HG02798 (cell line): ENCODE measurements at regions not wholly inside any gene's neighbourhood (a gene's known extent, or its start where the extent isn't known, plus 50 kb on each side); places are given as distances from the start of the nearest gene placed in this dataset.

ENCODE experiments used
- ATAC-seq: cut with Tn5 transposase; IDR thresholded peaks from one replicate; pipeline ENCODE4 v1.9.1; 2021; ENCODE audit warnings: mild to moderate bottlenecking; ENCODE audit not compliant: unreplicated experiment, poor library complexity

GRCh38 chr1:221066351-221067001 lies 187.2 kb downstream of the HLX start:
- no peak for ATAC-seq

DNA sequence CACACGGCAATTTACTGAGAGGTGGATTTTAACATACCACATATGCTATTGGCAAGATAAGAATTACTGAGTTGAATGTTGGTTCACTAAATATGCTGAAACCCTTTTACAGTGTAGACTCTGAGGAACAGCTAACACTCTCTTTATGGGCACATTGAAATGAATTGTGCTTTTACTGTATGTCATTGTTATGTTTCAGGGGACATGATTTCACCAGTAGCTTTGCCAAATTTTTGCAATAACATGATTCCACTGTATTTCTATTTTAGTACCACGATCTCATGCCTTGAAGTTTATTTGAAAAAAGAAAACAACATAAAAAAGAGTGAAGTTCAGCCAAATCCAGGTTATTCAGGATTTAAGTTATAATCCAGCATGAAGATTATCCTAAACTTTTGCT lies 188.5 kb downstream of the HLX start:
- no peak for ATAC-seq

GRCh38 chr1:221069178-221069903 lies 190.1 kb downstream of the HLX start:
- peak; percentile 82 for ATAC-seq

- no peak for ATAC-seq
Observed at GRCh38 chr1:221069986-221070385, 190.7 kb downstream of the HLX start.

GRCh38 chr1:221071777-221072176 lies 192.5 kb downstream of the HLX start:
- ATAC-seq = no peak

DNA sequence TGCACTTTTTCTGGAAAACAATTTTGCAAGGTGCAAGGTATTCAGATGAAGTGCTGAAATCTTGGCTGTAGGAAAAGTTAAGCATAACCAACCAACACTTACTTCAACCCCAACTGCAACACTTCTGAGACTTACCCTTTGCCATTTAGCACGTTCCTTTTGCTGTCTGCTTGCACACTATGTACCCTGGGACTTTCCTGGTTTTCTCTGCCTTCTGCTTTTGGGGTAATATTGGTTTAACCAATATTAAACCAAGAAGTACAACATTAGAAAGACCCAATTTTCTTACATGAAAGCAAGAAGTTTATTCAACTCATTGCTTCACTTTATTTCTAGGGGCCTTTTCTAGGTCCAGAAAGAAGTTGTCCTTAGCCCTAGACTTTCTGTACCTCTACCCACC lies 193.0 kb downstream of the HLX start:
- no peak for ATAC-seq

GRCh38 chr1:221074332-221074731 lies 195.1 kb downstream of the HLX start:
- no peak for ATAC-seq

DNA sequence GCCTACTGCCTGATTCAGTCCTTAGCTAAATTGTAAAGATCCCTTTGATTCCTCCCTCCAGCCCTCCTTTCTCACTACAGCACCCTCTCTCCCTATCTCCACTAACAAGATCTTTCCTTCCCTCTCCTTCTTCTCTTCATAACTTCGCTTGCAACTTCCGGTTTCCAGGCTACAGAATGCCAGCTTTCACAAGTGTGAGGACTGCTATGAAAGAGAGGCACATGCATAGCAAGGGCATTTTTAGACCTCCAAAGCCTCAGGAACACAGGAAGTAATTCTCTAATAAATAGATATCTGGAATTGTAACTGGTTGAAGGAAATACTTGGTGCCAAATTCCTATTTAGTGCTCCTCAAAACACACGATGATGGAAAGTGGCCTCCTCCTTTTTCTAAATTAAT lies 196.7 kb downstream of the HLX start:
- ATAC-seq = no peak

- ATAC-seq = no peak
Observed at GRCh38 chr1:221076391-221076811, 197.2 kb downstream of the HLX start.

- no peak for ATAC-seq
Observed at GRCh38 chr1:221078260-221078965, 199.2 kb downstream of the HLX start.

DNA sequence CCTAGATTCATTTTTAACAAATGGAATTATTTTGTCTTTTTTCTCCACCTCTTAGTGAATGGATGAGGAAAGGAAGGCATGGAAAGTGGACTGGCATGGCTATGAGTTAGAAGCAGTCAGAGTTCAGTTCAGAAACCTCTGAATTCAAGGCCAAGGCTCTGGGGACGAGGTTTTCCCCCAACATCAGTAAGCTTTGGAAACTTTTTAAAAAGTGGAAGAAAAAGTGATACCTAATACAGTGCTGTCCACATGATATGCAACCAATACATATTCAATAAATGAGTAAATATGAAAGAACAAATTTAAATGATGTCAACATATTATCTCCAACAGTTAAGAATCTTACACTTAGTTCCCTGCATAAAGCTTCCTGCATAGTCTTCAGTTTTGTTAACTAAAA lies 204.7 kb downstream of the HLX start:
- no peak for ATAC-seq

DNA sequence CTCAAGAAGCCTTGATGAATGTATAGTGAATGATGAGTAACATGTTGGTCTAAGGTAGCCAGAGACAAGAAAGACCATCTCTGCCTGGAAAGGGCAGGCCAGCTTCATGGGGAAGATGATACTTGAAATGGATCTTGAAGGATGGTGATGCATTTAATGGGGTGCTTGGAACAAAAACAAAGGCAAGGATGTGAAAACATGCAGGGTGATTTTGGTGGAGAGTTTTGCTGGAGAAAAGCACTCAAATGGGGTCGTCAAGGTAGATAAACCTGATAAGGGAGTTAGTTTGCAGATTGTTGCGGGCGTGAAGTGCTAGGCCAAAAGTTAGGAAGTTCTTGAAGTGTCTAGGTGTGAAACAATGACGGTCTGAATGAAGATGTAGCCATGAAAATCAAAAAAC lies 205.4 kb downstream of the HLX start:
- ATAC-seq = no peak

- no peak for ATAC-seq
Observed at GRCh38 chr1:221085701-221086375, 206.6 kb downstream of the HLX start.

GRCh38 chr1:221087919-221088318 lies 208.7 kb downstream of the HLX start:
- no peak for ATAC-seq

DNA sequence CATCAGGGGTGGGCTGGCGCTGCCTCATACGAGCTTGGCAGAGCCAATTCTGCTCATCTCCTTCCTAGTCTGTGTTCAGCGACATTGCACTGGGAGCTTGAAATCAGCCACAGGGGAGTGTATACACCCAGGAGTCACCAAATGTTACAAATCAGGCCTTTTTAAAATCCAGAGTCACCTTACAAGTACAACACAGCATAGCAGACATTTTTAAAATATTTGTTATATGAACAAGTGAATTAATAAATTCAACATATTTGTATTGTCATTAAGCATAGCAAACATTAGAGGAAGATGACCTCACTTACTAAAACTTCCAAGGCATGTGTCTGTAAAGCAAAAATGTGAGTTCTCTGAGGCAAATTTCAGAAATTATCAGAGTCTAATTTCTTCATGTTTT lies 210.0 kb downstream of the HLX start:
- ATAC-seq = no peak

DNA sequence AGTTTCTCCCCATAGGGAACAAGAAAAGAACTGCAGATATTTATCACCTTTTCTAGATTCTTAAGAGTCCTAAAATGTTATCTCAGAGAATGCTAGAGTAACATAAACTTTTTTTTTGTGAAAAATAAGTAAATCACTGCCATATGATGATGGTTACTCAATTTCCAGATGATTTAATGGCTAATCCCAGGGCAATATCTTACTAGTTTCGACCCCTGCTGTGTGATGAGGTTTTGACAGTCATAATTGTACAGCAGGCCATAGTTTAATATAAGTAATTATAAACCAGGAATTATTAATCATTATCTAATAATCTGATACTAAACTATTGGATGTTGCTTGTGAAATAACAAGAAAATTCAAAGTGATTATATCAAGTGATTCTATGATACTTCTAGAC lies 210.6 kb downstream of the HLX start:
- ATAC-seq = no peak

DNA sequence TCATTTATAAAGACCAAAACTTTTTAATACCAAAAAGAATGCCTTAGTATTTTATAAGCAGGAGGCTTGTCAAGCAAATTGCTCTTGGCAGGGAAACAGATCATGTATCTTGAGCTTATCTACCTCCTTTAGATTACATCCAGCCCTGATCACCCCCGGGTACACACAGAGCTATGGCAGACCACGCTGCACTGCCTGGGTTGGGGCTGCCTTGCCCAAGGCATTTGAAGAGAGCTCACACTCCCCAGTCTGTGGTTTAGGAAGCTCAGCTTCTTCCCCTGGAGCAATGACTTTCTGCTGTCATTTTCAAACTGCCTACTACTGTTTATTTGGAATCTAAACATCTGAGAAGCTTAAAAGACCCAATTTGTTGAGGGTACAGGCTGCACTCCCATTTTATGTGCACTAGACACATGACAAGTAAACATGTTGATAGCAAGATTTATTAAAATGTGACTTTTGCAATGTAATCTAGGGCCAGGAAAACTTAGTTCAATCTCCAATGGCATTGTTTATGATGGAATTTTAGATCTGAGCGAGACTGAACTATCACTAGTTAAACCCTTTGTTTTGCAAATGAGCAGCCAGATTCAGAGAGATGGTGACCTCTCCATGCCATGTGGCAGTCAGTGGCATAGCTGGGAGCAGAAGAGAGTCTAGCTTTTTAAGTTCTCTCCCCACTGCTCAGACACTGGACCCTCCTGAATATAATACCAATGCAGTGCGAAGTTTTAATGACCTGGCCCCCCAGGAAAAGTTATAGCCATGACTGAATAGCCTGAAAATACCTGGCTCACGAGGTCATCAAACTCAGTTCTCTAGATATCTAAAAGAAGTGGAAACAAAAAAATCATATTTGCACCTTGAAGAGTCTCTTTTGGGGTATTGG lies 214.9 kb downstream of the HLX start:
- ATAC-seq = no peak

DNA sequence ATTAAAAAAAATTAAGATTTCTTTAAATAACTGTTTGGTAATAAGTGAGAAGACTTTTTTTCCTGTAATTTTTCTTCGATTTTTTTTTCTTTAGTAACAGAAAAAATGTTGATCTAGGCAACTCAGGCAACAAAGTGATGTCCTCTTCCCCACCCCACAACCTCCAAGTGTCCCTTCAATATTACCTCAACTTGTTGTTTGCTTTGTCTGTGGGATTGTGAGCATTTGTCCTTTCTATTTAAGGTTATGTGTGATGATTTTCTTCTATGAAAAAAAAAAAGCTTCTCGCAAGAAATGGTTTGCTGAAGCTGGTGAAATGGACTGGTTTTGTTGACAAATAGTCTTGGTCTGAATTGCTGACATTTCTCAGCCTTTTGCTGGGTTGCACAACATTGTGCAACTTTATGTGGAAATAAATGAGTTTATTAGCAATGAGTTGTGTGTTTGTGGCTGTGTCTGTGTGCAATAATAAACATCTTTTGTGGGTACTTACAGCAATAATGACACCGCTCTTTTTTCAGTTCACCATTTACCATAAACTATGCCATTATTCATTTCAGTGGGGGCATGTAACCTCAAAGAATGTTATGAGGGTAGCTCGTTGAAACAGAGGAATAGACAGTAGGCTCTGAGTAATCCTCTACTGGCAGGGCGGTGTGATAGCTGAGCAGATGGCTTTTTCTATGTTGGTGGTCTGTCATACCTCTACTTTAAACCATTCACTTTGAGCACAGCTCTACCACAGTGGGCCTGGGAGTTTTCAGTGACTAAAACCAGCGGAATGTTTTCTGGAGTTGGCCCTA lies 218.4 kb downstream of the HLX start:
- no peak for ATAC-seq
